ENCODE measurements at regions not wholly inside any gene's neighbourhood (a gene's known extent, or its start where the extent isn't known, plus 50 kb on each side); places are given as distances from the start of the nearest gene placed in this dataset.

GRCh38 chr4:175238827-175239517 lies 320.8 kb downstream of the ADAM29 start:
- Histone ChIP-seq H3K4me1 (peaks cover 14% of the 10 kb centered on the region; the same call in 2 of the 3 replicates), H3K27ac (no peak overlapping the region), H3K4me2 (peak overlapping the region; percentile 24; the same call in 2 of the 3 replicates), H3K4me3 (no peak overlapping the region), H3K9me3 (no peaks in the 10 kb centered on the region; the same call in 2 of the 3 replicates)
- ChIA-PET POLR2A (no interaction called here), CTCF (no interaction called here)
- peak in 1 of 2 experiments; percentile 49 for DNase-seq (ENCODE audit: low read depth in 1 of 2, low spot score in 1 of 2)
- 0 out of 2 replicates have a peak, but pooled peaks have one; percentile 24 for TF ChIP-seq JUNB (IDR thresholded peaks at IDR 0.05)
- TF ChIP-seq FOSL2 (IDR thresholded peaks at IDR 0.05) = no peak
- TF ChIP-seq FOSL2 (CRISPR knock-in tag; IDR thresholded peaks at IDR 0.05) = peak; percentile 49; the same call in 1 of the 2 replicates
- no peak for TF ChIP-seq SMC3 (IDR thresholded peaks at IDR 0.05)
- TF ChIP-seq PHF8 (IDR thresholded peaks at IDR 0.05; ENCODE audit: borderline replicate concordance, low read depth) = no peak
- no peak for TF ChIP-seq HEYL (CRISPR knock-in tag; IDR thresholded peaks at IDR 0.05)
- no peak for TF ChIP-seq CHD4 (IDR thresholded peaks at IDR 0.05; ENCODE audit: borderline replicate concordance)
- TF ChIP-seq CBX2 (IDR thresholded peaks at IDR 0.05; ENCODE audit: borderline replicate concordance, low read depth) = no peak
- TF ChIP-seq TP53 (CRISPR knock-in tag; IDR thresholded peaks at IDR 0.05) = no peak
- no peak for TF ChIP-seq HOXB13 (CRISPR knock-in tag; IDR thresholded peaks at IDR 0.05; ENCODE audit: low read depth)
- 28% methylated on average over 2 of the region's 2 CpGs for WGBS (ENCODE audit: missing lambda C conversion rate)
- no peak for FAIRE-seq
- peak in 1 of 2 experiments; percentile 19; a peak in 1 of 6 replicates for ATAC-seq

GRCh38 chr4:175246941-175247340 lies 328.8 kb downstream of the ADAM29 start:
- no peak for FAIRE-seq
- CTCF ChIA-PET = no interaction called here
- no peaks in the 10 kb centered on the region for H3K9me3 ChIP-seq

More at GRCh38 chr4:175246941-175247340, 328.8 kb downstream of the ADAM29 start:
- POLR2A ChIA-PET = no interaction called here
- no peak for DNase-seq (ENCODE audit: low read depth in 1 of 2, low spot score in 1 of 2)
- no peak overlapping the region for H3K27ac ChIP-seq
- no peaks in the 10 kb centered on the region for H3K4me1 ChIP-seq
- 66% methylated on average over 3 of the region's 3 CpGs for WGBS (ENCODE audit: missing lambda C conversion rate)
- no peak for TF ChIP-seq ZC3H11A (IDR thresholded peaks at IDR 0.05)
- no peak for TF ChIP-seq HMGXB4 (CRISPR knock-in tag; IDR thresholded peaks at IDR 0.05; ENCODE audit: borderline replicate concordance)
- no peak for TF ChIP-seq MAZ (IDR thresholded peaks at IDR 0.05; ENCODE audit: borderline replicate concordance, low read depth, low read length)
- TF ChIP-seq BCL3 (IDR thresholded peaks at IDR 0.05) = no peak
- TF ChIP-seq FOSL2 (IDR thresholded peaks at IDR 0.05) = no peak
- no peak for TF ChIP-seq FOSL2 (CRISPR knock-in tag; IDR thresholded peaks at IDR 0.05)
- no peak for TF ChIP-seq SMC3 (IDR thresholded peaks at IDR 0.05)
- TF ChIP-seq ESRRA (IDR thresholded peaks at IDR 0.05; ENCODE audit: borderline replicate concordance, low read length) = no peak
- TF ChIP-seq RNF2 (IDR thresholded peaks at IDR 0.05; ENCODE audit: borderline replicate concordance, low read depth) = no peak
- no peak for TF ChIP-seq MYC (IDR thresholded peaks at IDR 0.05; ENCODE audit: borderline replicate concordance, low read length)
- no peak for TF ChIP-seq EHF (CRISPR knock-in tag; IDR thresholded peaks at IDR 0.05)
- TF ChIP-seq CTCF (IDR thresholded peaks at IDR 0.05) = no peak
- no peak overlapping the region for H3K4me3 ChIP-seq
- no peak overlapping the region for H3K4me2 ChIP-seq
- no peak for ATAC-seq
